NCI-H2107 (cell line): ENCODE measurements at regions not wholly inside any gene's neighbourhood (a gene's known extent, or its start where the extent isn't known, plus 50 kb on each side); places are given as distances from the start of the nearest gene placed in this dataset.

ENCODE experiments used
- DNase-seq: peaks from one replicate; lab custom pipeline; 2025; lab: John Stamatoyannopoulos, UW

DNA sequence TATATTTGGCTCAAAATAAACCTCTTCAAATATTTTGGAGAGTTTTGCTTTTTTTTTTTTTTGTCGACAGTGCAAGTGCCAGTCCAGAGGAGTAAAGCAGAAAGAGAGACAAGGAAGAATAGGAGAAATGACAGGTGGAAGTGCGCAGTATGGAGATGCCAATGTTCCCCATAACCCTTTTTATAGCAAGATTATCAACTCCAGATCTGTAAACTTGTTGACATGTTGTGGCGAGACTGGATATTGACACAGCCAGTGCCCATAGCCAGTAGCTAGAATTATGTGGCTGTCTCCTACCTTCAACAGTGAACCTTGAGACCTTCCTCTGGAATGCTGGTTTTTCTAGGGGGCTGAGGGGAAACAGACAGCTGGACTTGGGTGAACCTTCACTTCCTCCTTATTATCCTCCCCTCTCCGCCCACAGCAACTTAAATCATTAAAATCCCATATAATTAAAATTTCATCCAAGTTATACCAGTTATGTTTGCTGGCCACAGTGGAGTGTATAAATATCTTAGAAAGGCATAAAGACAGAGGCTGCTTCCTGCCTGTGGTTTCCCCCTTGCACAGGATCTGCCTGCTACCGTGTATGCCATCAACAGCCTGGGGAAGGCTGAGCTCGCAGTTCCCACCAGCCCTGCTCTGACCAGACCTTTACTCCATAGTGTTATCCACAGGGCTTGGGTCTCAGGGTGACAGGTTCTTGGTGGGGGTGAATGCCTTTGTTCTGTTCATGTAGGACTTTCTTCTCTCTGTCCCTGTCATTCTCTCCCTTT is 112.3 kb upstream of the ANKH start:
- no peak for DNase-seq

DNA sequence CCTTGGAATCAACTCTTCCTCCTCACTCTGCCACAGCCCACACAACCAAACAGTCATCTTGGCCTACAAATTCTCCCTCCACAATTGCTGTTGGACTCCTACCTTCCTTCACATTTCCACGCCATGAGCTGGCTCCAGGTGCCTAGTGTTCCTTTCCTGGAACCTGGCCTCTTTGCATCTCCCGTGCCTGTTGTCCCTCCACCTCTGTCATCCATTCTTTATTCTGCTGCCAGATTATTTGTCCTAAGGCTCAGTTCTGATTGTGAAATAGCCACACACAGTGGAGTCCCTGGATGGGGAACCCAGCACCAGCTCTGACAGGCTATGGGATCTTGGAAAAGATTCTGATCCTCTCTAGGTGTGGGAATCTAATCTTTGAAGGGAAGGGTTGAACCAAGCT is 109.1 kb upstream of the ANKH start:
- no peak for DNase-seq

DNA sequence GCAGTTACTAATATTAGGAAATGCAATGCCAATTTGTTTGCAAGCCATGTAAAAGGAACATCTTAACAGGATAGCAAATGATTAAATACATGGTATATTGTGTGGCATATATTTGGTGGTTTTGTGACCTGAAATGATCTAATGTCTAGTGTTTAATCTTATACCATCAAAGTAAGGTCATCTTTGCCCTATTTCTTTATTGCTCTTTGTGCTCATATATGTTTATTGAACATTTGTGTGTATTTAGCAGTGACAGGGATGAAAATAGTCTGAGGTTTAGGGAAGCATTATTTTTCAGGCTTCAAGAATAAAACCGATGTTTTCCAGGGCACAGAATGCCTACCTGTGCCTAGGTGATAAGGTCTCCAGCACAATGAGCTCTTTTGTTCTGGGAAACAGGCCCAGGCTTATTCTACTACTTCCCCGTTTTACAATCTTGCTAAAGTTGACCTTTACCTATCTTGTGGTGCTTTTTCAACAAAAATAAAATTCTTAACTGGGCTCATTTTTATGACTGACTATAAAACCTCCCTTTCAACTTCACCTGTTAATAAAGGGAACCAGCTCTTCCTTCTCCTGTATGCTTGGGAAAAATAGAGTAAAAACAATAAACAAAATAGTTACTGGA is 105.6 kb upstream of the ANKH start:
- no peak for DNase-seq

DNA sequence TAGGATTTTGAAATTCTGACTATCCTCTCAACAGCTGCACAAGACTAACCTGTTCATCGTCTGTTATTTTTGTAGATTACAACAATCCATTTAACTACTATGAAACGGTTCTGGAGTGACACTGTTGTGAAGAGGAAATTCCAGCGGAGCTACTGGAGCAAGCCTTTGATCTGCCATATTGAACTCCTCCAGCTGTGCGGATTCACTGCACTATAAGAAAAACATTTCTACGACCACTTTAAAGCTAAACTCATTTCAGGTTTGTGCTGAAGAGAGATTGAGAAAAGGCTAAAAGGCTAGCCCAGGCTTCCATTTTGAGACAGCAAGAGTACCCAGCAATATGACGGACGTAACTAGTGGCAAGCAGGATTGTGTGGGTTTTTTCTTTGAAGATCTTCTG is 104.9 kb upstream of the ANKH start:
- DNase-seq: no peak

DNA sequence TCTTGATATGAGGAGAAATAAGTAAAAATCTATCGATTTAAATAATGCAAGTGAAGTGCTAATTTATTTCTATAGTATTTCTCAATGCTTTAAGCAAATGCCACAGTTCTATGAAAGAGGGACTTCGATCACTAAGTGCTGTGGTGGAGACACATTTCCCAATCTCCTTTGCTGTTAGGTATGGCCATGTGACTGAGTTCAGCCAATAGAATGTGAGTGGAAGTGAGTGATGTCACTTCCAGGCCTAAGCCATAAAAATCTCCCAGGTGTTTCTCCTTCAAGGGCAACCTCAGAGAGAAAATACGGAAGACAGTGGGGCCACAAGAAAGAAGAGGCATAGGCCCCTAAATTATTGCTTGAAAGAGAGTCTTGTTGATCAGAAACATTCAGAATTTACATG is 100.3 kb upstream of the ANKH start:
- no peak for DNase-seq

DNA sequence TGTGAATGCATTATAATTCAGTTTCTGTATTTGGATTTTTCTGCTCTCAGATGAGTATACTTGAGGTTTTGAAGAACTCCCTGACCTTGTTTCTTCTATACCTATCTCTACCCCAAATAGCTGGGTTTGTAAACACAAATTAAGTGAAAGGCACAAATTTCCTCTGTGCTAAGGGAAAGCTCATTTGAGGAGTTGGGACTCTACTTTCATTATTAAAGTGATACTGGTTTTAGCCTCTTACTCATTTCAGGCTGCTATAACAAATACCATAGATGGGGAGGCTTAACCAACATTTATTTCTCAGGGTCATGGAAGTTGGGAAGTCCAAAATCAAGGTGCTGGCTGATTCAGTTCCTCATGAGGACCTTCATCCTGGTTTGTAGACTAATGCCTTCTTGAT is 97.2 kb upstream of the ANKH start:
- no peak for DNase-seq

DNA sequence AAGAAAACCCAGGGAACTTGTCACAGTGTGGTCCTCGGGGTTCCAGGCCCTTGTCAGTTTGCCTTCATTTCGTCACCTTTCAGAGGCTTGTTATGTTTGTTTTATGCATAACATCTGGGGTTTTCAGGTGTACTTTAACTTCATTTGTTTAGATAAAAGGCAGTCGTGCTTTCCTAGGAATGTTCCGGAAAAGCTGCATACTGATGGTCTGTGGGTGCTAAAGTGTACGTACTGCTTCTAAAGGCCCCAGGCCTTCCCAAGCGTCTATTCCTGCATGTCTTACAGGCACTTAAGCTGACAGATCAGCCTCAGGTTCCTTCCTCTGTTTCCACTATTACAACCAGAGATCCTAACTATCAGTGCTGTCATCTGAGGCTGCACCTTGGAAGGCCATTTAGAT is 95.6 kb upstream of the ANKH start:
- DNase-seq: no peak

DNA sequence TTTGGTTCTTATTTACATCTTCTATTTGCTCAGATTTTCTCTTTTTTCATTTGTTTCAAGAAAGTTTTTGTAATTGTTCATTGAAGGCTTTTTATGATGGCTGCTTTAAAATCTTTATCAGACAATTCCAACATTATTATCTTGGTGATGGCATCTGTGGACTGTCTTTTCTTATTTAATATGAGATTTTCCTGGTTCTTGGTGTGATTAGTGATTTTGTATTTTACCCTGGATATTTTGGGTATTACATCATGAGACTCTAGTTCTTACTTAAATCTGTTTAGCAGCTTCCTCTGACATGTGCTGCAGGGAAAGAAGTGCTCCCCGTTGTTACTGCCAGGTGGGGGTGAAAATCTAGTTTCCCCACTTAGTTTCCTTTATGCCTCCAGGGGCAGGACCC is 94.2 kb upstream of the ANKH start:
- DNase-seq: no peak

DNA sequence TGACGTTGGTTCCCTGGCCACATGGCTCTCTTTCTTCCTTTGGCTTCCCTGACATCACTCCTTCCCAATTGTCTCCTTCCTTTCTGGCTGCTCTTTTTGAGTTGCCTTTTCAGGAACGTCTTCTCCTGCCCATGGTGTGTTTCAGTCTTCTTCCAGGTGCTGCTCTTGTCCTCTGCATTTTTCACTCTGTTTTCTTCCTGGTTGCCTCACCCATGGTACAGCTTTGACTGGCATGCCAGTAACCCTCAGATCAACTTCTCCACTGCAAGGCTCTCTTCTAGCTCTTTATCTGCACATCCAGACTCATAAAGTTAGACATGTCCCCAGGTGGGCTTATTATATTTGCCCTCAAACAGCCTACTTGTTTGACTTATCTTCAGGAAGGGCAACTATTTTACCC is 91.0 kb upstream of the ANKH start:
- DNase-seq: no peak

DNA sequence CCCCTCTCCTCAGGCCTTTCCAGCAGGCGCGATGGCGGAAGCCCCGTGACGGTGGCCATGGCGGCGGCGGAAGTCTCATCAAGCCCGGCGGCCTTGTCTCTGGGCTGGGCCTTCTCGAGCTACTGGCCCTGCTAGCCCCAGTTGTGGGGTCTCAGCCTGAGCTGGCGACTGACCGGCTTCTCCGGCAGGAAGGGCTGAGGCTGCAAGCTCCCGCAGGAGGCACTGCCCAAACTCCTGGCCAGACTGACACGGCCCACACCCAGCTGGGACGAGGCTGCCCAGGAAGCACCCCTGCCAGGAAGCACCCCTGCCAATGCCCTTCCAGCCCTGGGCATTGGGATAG is 88.5 kb upstream of the ANKH start:
- no peak for DNase-seq

DNA sequence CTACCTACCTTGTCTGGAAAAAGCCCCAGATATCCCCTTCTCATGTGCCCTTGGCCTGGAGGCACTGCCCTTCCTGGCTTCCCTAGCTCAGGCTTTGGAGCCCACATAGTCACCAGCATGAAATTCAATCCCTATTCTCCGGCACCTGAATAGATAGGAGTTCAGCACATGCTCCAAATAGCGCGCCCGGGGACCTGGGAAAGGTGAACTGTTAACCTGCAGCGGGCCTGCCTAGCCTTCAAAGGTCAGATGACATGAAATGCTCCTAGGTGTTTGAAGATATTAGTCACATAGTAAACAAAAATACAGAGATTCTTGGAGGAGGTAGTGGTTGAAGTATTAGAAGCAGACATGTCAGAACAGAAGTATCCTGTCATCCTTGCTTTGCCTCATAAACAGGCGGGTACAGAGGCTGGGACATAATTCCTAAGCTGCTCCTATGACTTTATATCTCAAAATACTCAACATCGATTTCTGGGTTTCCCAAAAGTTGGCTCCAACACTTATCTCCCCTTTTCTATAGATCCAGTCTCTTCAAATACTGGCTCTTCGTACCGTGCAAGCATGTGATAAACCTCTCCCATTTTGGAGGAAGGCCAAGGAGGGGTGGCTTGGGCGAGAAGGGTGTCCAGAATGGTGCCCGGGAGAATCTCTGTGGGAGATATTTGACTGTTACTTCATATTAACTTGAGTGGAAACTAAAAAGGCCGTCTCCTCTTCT is 88.0 kb upstream of the ANKH start:
- DNase-seq: no peak

DNA sequence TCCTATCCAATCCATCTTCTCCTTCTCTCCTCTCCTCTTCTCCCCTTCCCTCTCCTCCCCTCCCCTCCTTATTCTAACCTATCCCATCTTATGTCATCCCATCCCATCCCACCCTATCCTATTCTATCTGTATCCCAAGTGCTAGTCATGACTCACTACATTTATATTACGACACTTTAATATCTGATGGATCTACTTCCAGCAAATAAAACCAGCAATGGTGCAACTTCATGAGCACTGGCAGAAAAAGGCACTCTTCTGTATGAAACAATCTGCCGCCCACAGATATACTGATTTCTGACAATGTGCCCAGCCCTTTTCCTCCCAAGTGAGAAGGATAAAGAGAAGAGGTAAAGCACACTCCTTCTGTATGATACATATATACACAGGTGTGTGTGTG is 86.6 kb upstream of the ANKH start:
- no peak for DNase-seq

DNA sequence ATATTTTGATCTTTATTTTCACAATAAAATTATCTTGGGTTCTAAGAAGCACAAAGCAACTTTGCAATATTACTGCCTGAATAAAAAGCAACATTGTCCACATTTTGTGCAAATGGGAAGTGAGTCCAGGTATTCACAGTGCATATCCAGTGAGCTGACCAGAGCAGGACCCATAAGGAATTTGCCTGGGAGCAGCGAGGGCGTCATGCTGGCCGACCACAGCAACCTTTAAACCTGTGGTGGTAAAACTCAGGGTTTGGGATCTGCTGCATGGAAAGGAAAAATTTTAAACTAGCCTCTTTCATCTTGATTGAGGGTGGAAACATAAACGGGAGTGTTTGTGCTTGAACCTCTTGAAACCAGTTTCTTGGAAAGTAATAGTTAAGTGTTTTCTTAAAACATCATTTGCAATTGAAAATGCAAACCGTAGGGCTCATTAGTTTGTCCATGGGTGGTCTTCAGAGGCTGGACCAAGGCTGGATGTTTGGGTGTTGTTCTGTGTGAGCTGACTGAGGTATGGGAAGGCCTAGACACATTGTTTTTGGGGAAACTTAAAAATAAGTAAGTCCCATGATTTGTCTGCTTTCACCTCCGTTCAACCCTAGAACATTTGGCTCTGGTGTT is 85.0 kb upstream of the ANKH start:
- no peak for DNase-seq

DNA sequence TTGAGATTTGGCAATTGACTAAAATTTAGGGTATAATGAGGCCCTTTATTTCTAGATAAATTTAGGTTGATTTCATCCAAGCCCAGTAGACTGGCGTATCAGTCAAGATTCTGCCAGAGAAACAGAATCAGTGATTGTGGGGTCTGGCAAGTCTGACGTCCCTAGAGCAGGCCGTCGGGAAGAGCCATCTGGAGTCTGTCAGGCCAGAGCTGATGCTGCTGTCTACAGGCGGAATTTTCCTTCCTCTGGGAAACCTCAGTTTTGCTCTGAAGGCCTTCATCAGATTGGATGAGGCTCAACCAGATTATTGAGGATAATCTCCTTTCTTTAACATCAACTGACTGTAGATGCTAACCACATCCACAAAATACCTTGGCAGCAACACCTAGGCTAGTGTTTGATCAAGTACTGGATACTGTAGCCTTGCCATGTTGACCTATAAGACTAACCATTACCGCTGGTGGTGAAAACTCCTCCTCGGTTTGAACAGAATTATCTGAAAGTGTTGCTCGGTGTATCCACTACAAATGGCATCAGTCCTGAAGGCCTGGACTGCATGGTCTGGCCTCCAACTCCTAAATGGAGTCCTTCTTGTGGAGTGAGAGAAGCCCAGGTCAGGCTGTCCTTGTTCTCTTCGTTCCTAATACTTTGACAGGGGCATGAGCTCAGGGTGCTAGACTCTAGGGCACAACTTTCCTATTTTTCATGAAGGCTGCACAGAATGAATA is 83.2 kb upstream of the ANKH start:
- DNase-seq: no peak

DNA sequence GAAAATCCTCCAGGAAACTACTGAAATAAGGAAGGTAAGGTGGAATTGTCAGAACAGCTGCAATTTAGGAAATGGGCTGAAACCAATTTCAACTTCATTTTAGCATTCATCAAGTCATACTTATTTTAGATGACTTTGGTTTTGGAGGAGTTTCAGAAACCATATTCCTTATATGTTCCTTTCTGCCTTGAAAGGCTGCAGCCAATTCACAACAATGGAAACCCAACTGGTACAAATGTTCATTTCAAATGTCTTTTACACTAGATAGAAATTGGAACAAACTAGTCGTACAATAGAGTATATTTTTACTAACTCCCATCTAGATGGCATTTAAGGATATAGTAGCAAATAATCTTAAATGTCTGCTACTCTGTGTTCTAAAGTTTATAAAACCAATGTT is 82.6 kb upstream of the ANKH start:
- no peak for DNase-seq

DNA sequence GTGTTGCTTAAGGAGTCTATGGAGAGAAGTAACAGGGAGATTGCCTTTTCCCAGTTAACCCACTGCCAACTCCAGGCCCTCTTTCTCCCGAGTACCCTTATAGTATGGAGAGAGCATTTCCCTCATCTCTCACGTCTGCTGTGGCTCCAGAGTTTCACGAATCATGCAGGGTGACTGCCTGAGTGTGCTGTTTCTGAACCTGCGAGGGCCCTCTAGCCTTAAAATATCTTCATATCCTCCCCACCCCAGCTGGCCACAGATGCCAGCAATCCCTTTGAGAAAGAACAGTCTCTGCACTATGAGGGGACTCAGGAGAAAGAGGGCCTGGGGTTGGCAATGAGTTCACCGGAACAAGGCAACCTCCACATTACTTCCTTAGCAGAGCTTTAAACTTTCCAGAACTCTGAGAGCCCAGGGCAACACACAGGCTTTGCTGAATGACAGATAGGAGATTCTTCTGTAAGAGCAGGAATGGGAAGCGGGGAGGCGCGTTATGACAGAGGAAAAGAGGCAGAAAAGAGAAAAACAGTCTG is 81.6 kb upstream of the ANKH start:
- DNase-seq: no peak

DNA sequence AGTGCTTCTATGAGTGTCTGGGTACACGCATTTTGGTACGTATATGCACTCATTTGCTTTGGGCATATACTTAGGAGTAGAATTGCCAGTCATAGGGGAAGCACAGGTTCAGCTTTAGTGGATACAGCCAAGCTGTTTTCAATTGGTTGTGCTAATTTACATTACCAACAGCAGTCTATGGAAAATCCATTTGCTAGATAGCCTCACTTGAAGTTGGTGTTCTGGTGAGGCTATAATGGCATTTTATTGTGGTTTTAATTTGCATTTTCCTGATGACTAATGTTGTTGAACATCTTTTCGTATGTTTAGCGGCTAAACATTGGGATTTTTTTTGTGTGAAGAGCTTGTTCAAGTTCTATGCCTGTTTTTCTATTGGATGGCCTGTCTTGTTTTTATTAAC is 76.8 kb upstream of the ANKH start:
- DNase-seq: no peak

DNA sequence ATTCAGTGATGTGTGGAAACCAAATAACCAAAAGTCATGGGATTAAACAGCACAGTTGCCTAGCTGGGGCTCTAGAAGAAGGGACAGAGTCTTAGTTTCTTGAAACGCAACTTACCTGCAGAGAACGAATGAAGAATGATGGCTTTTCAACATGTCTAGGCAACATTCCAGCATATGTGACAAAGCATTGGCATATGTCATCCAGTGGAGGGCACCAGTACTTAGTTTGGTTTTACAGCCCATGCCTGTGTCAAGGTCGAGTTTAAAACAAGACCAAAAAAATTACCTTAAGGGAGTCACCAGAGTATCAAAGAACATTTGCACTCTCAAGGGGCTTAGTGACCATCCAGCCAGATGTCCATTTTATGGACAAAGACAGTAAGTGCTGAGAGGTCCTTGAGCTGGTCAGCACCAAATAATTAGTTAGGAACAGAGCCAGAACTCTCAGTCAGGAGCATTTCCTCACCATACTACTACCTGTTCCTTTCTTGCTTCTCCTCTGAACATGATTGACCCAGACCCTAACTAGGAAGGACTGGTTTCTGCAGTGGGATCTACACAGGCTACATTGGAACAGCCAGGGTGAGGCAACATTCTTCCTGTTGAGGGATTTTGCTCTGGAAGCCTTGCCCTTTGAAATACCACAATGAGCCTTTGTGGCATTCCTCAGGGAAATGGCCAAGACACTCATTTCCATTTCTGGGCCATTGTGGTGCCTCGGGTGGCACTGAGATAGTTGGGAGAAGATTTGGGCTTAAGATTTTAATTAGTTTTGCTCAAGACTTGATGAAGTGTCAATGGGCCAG is 75.4 kb upstream of the ANKH start:
- no peak for DNase-seq

DNA sequence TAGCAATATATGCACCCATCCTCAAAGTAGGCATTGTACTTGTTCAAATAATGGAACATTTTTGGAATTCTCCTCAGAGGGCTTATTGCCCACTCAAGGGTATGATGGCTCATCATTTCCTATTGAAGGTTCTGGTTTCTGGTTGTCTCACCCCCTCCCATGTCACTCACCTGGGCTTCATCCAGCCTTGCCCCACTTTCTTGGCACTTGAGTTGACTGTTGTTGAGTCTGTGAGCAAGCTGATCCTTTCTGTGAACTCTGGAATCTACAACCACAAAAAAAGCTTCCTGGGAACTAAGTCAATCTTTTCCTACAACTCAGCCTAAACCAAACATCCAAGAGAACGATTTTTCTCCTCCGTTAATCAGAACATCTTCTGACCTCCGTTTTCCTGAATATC is 73.9 kb upstream of the ANKH start:
- DNase-seq: no peak

DNA sequence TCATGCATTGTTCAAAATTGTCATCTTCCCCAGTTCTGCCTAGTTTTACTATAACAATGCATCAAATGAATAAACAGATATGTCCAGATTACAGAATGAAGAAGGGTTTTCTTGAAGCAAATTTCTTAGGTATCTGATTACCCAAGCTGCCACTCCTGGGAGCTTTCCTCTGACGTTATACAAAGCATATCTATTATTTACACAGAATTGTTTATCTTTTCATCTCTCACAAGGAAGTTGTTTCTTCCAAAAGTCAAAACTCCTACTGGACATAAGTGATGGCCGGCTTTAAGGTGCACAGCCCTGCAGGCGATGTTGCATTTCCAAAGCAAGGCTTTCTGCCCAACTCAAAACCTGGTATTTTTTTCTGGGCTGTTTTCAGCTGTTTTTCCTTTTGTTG is 73.4 kb upstream of the ANKH start:
- no peak for DNase-seq

DNA sequence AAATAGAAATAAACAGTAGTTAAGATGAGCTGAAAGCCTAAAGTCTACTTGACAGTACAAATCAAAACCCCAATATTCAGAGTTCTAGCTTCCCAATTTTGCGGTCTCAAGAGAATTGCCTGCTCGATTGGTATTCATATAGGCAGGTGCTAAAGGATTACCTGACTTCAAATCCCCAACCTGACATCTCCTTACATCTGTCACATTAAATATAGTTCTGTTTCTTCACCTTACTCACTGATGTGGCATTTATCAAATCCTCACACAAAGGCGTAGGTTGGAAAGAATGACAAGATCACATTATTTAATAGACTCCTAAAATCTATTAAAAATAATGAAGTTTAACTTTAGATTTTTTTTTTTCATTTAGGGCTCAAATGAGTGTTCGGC is 72.8 kb upstream of the ANKH start:
- no peak for DNase-seq
